ENCODE measurements at regions not wholly inside any gene's neighbourhood (a gene's known extent, or its start where the extent isn't known, plus 50 kb on each side); places are given as distances from the start of the nearest gene placed in this dataset.

GRCh38 chr11:86119906-86120305 lies 51.0 kb upstream of the PICALM start:
- DNase-seq (ENCODE audit: low spot score): no peak

DNA sequence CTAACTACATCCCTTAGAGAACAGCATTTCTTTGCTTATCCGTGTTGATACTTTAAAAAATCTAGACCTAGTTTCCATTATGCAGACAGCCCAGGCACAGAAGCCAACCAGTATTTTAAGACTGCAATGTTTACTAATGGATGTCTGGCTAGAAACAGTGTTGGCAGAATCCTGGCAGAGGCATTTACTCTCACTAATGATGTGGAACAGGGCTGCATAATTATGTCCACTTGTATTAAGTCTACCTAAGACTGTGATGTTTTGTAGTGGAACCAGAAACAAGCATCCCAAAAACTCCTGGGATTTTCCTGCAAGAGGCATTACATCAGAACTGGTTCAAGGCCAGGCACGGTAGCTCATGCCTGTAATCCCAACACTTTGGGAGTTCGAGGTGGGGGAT lies 50.2 kb upstream of the PICALM start:
- DNase-seq (ENCODE audit: low spot score): no peak

Data from ureter (tissue), 1 donor.